Limb (tissue), 2 donors: ENCODE measurements at regions not wholly inside any gene's neighbourhood (a gene's known extent, or its start where the extent isn't known, plus 50 kb on each side); places are given as distances from the start of the nearest gene placed in this dataset.

Experiments
- DNase-seq, 2 donors: peaks; one replicate each; pipeline ENCODE4 v3.0.0-alpha.2; 2016; ENCODE audit errors: extremely low spot score in 2 of 2

- no peak for DNase-seq
Observed at GRCh38 chr1:8091691-8092090, 65.6 kb upstream of the ERRFI1 start.

GRCh38 chr1:8090241-8090702 is 64.2 kb upstream of the ERRFI1 start:
- peak in 1 of 2 donors; percentile 78 for DNase-seq

GRCh38 chr1:8089535-8090228 is 63.6 kb upstream of the ERRFI1 start:
- DNase-seq, result no peak

- no peak for DNase-seq
Observed at GRCh38 chr1:8086055-8086454, 59.9 kb upstream of the ERRFI1 start.

- DNase-seq, result no peak
Observed at GRCh38 chr1:8084913-8085312, 58.8 kb upstream of the ERRFI1 start.

GRCh38 chr1:8083739-8084484 is 57.8 kb upstream of the ERRFI1 start:
- no peak for DNase-seq

GRCh38 chr1:8082945-8083344 is 56.8 kb upstream of the ERRFI1 start:
- DNase-seq, result no peak

- no peak for DNase-seq
Observed at GRCh38 chr1:8078176-8078671, 52.1 kb upstream of the ERRFI1 start.

- no peak for DNase-seq
Observed at GRCh38 chr1:8077602-8078001, 51.5 kb upstream of the ERRFI1 start.

GRCh38 chr1:8077120-8077573 is 51.0 kb upstream of the ERRFI1 start:
- DNase-seq, result peak in 1 of 2 donors; percentile 52

- DNase-seq, result no peak
Observed at GRCh38 chr1:8076176-8076575, 50.1 kb upstream of the ERRFI1 start.
